CD4-positive, alpha-beta T cell treated with Interleukin-1 beta for 1 hour (primary cell): ENCODE measurements at regions not wholly inside any gene's neighbourhood (a gene's known extent, or its start where the extent isn't known, plus 50 kb on each side); places are given as distances from the start of the nearest gene placed in this dataset.

ENCODE experiments used
- DNase-seq, 2 donors: peaks; one replicate each; pipeline ENCODE4 v3.0.0-alpha.2; 2020 to 2022

GRCh38 chr5:3891113-3891512 lies 295.5 kb downstream of the IRX1 start:
- no peak for DNase-seq

DNA sequence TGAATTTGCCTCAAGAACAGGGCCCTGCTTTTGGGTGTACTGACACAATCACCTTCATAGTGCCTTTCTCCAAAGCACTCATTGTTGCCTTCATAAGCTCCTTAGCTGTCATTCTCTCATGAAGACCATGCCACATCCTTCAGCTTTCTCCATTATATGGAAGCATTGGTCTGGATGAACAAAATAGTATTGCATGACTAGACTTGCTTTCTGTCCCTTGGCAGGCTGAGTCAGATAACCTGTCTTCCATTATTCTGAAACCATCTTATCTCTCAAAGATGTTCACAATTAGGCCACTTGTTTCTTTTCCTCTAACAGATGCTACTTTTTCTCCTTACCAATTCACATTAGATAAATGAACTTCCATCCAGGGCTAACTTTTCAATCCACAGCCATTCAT lies 297.9 kb downstream of the IRX1 start:
- no peak for DNase-seq

DNA sequence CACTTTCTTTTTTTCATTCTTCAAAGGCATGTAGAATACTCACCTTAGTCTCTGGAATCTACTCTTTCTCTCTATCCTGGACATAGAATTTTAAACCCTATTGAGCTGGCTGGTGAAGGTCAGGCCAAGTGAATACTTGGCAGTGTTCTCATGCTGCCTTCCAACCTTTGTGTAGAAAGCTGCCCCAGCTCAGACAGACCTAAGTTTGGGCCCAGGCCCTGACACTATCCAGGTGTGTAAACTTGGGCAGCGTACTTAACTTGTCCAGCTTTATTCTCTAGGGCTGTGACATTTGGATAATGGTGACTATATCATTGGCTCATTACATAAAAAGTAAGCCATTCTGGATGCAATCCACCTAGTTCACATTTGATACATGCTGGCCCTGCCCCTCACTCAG lies 298.3 kb downstream of the IRX1 start:
- DNase-seq = no peak

GRCh38 chr5:3896098-3896497 lies 300.5 kb downstream of the IRX1 start:
- DNase-seq = no peak

DNA sequence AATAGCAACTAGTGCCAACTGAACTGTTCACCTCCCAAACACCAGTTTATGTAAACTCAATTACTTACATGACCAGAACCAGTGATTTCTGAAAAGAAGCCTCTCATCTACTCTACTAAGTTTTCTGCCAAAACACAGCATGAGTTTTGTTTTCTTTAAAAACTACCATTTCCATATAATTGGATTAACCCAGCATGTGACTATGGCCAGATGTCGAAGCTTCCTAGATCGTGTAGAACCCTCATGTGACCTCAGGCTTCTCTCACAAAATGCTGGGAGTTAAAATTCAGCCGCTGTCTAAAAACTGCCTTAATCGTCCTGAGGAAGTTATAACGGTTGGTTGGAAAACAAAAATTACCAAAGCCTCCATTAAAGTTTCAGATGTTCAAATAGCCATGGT lies 303.5 kb downstream of the IRX1 start:
- DNase-seq = no peak

GRCh38 chr5:3904584-3904983 lies 309.0 kb downstream of the IRX1 start:
- no peak for DNase-seq

GRCh38 chr5:3905031-3905430 lies 309.4 kb downstream of the IRX1 start:
- no peak for DNase-seq

GRCh38 chr5:3905521-3905920 lies 309.9 kb downstream of the IRX1 start:
- DNase-seq = no peak

DNA sequence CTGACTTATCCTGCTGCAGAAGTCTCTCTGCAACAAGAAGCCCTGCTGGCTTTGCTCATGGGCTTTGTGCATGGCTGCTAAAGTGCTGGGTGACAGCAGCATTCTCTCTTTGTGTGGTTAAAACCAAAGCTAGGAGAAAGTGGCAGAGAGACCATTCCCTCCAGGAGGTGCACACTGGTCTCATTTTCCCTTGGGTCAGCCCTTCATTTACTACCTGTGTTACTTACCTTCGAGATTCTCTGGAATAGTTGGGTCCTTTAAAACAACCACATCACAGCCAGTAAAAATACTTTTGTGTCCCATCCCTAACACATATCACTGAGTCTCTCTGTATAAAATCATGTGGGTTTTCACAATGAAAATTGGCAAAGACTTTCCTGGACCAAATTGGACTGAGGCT lies 315.5 kb downstream of the IRX1 start:
- no peak for DNase-seq

DNA sequence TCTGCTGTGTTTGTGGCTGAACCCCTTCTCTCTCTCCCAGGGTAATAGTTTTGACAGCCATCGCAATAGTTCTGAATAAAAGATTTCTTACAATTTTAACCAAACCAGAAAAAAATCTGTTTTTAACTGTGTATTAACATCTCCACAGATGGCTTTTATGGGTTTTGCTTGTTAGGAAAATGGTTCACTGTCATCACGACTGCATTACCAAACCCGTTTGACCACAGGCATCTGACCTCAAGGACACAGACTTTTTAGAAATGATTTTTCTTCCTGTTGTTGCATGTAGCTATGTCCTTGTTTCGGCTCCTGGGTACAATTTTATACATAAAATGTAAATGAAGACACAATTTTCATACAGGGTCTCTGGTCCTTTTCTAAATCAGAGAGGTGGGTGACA lies 316.1 kb downstream of the IRX1 start:
- no peak for DNase-seq

DNA sequence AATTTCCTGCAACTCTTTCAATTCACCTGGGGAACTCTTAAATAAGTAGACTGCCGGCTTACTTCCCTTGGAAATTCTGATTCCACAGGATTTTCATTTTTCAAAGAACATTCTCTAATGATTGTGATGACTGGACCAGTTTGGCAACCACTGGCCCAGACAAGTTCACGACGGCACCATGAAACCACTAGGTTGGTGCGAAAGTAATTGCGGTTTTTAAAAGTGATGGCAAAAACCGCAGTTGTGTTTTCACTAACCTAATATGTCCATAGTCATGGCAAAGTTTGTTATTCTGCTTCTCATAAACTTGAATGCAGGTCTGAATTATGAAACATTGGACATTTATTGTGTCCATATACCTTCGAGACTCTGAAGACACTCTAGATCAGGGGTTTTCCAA lies 317.2 kb downstream of the IRX1 start:
- no peak for DNase-seq

- DNase-seq = no peak
Measured at GRCh38 chr5:3913279-3913678, 317.6 kb downstream of the IRX1 start.

DNA sequence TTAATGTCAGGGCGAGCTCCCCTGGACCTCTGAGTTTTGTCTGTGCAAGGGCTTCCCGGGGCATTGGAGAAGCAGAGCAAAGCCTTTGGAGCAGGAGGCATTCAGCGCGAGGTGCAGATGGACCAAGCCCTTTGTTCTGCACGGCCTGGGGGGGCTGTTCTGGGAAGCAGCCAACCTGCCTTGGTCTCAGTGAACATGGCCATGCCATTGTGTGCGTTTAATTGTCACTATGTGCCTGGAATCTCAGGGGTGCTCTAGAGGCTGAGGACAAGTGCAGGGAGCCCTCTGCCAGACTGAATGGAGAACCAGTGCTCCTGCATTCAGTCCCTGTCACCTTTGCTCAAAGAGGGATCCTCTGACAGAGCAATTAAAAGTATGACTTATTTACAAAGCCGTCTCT lies 329.4 kb downstream of the IRX1 start:
- no peak for DNase-seq

DNA sequence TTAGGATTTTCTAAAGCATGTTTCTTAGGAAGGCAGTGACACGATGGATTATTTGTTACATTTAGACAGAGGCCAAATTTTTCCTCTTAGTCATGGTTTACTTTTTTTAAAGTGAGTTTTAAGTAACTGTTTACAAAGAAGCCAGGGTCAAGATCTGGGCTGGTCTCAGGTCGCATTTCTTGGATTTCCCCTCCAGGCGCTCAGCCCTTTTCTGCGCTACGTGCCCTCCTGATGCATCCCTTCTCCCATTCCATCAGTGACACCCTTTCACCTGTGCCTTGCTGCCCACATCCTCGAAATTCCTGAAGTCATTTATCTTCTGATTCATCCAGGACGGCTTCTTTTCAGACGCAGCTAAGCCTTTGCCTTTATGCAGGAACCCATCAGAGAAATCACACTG lies 330.3 kb downstream of the IRX1 start:
- no peak for DNase-seq

- DNase-seq = no peak
Measured at GRCh38 chr5:3929799-3930198, 334.2 kb downstream of the IRX1 start.

DNA sequence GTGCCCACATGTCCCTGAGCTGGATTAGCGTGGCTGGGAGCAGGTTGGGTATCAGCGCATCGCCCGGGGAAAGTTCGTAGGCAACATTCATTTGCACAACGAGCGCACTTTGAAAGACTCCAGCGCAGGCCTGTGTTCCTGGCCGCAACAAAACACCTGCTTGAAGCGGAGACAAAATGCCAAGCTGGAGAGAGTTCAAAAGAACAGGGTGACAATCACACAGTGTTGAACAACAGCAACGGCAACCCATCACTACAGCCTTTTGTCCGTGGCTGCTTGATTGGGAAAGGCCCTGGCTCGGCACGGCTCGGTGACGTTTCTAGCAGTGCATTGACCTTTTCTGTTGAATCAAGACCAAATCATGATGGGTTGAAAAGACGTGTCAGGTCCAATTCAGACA lies 336.3 kb downstream of the IRX1 start:
- no peak for DNase-seq

DNA sequence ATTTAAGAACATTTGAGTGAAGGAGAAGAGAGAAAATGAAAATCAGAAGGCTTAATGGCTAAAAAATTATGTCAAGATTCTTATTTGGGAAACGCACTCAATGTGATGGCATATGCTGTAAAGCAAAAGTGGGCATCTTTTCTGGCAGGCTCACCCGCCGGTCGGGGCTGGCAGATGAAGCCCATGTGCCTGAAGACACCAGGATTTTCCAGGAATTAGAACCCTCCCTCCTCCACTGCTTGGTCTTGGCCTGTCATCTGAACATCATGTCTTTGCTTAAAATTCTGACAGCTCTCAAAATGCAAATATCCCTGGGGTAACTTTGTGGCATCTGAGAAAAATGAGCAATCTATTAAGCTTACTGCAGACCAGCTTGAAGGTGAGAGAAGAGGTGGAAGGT lies 337.9 kb downstream of the IRX1 start:
- DNase-seq = no peak

DNA sequence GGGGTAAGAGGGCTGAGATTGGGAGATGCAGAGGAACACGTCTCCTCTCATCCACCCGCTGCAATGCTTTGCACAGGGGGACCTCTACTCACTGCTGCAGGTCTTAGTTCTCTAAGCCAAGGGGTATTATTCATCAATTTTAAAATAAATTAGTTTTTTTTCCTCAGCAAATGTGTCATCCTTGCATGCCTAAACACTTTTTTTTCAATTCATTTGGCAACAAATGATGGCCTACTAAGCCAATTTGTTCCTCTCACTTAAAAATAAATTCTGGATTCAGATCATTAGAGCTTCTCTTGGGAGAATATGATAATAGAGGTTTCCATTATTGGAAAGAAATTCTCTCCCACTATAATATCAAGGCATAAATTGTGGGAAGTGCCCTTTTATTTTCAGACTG lies 338.3 kb downstream of the IRX1 start:
- no peak for DNase-seq

GRCh38 chr5:3943859-3944258 lies 348.2 kb downstream of the IRX1 start:
- no peak for DNase-seq

DNA sequence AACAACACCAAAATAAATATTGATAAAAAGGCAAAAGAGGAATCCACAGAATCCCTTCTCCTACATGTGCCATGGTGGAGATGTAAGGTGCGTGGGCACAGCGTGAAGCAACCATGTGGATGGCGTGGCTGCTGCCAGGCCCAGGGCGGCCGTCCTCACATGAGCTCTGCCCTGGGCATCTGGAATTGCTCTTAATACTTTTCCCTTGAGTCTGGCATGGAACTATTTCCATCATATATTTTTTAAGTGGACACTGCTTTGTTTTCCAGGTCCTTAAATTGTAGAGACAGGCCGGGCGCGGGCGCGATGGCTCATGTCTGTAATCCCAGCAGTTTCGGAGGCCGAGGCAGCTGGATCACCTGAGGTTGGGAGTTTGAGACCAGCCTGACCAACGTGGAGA lies 349.3 kb downstream of the IRX1 start:
- no peak for DNase-seq

DNA sequence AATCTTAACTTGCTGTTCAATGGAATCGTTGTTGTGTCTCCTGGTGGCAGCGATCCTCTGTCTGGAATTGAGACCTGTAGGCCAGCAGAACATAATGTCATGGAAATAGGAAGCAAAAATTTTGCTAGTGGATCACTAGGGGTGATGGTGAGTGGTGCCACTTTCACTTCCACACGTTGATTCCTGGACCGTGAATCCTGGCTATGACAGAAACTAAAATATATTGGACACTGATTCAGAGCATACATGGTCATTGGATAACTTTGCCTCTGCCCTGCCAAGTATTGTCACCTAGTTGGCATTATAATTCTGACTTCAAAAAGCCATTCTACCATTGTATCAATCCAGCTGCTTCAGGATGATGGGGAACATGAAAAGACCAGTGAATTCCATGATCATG lies 353.2 kb downstream of the IRX1 start:
- DNase-seq = no peak

DNA sequence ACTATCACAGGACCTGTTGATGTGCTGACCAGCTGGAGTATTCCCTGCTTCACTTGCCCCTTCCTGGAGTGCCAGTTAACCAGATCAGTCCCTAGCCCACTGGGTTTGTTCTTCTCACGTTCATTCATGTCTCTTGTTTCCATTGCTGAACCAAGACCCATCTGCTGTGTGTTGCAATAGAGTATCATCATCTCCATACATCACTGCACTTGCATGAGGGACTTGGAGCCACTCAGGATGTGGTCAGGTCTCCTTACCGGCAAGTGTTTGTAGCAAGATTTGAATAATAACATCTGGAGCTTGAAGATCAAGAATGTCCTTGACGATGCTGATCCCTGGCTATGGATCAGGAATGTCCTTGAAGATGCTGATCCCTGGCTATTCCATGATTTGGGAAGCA lies 358.6 kb downstream of the IRX1 start:
- no peak for DNase-seq

DNA sequence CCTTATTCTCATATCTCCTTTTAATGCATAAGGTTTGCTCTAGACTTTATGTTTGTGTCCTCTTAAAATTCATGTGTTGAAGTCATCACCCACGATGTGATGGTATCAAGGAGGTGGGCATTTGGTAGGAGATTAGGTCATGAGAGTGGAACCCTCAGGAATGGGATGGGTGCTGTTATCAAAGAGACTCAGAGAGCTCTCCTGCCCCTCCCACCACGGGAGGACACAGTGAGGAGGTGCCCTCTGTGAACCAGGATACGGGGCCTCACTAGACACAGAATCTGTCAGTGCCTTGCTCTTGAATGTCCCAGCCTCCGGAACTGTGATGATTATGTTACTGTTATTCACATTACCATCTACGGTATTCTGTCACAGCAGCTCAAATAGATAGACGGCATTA lies 359.0 kb downstream of the IRX1 start:
- no peak for DNase-seq

- DNase-seq = no peak
Measured at GRCh38 chr5:3957658-3958057, 362.0 kb downstream of the IRX1 start.

DNA sequence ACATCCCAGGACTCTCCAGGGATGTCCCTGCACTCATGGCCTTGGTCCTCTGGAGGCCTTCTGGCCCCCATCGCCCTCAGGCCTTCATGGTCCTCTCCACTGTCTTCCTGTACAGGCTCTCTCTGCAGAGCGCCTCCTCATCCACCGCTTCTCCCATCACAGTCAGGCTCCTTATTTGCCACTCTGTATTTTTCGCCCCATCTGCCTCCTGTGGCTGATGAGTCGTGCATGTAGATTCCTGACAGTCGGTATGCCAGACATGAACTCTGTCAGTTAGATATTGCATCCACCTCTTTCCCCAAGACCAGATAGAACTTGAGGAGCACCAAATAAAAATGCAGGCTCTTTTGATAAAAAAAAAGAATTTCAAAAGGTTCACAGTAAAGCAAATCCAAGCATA lies 362.8 kb downstream of the IRX1 start:
- DNase-seq = no peak

DNA sequence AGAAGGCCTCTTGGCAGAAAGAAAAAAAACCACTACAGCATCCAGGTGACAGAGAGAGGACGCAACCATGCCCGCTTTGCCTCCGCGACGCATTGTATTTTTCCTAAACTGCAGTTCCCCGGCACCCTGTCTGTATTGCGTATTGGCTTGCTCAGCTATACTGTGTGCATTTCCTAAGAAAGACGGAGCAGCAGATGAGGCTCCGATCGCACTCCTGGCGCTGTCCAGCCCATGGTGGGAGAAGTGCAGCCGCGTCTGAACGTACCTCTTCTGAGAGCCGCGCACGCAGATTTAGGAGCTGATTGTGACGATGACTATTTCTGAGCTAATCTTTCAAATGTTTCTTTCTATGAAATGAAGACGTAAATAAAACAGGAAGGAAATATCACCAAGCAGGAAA lies 366.5 kb downstream of the IRX1 start:
- DNase-seq = no peak
